Epithelial cell of proximal tubule (primary cell): ENCODE measurements at regions not wholly inside any gene's neighbourhood (a gene's known extent, or its start where the extent isn't known, plus 50 kb on each side); places are given as distances from the start of the nearest gene placed in this dataset.

Source experiments
- DNase-seq: peaks from one replicate; pipeline ENCODE4 v3.0.0-alpha.2; 2011; ENCODE audit warnings: low read depth
- H3K4me3 ChIP-seq: 2 replicates; pipeline ENCODE4 v1.5.1; 2011; ENCODE audit warnings: low read depth, mild to moderate bottlenecking, low read length
- TF ChIP-seq, protein P1 (sequence below): conservative IDR thresholded peaks from 2 replicates; pipeline ENCODE4 v1.5.1; 2012; ENCODE audit warnings: low read depth, mild to moderate bottlenecking, low read length

DNA sequence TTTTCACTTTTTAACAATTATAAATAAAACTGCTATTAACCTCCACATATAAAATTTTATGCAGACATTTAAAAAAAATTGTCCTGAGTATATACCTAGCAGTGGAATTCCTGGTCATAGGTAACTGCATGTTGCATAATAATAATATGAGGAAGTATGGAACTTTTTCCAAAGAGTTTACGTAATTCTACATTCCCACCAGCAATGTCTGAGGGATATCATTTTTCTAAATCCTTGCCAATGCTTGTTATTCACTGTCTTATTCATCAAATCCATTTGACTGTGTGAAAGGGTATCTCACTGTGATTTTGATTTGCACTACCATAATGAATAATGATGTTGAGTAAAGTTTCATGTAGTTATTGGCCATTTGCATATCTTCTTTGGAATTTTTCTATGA is 393.8 kb downstream of the LRFN5 start:
- TF ChIP-seq, protein P1, sequence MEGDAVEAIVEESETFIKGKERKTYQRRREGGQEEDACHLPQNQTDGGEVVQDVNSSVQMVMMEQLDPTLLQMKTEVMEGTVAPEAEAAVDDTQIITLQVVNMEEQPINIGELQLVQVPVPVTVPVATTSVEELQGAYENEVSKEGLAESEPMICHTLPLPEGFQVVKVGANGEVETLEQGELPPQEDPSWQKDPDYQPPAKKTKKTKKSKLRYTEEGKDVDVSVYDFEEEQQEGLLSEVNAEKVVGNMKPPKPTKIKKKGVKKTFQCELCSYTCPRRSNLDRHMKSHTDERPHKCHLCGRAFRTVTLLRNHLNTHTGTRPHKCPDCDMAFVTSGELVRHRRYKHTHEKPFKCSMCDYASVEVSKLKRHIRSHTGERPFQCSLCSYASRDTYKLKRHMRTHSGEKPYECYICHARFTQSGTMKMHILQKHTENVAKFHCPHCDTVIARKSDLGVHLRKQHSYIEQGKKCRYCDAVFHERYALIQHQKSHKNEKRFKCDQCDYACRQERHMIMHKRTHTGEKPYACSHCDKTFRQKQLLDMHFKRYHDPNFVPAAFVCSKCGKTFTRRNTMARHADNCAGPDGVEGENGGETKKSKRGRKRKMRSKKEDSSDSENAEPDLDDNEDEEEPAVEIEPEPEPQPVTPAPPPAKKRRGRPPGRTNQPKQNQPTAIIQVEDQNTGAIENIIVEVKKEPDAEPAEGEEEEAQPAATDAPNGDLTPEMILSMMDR: no peak
- no peak for DNase-seq
- no peak overlapping the region for H3K4me3 ChIP-seq

DNA sequence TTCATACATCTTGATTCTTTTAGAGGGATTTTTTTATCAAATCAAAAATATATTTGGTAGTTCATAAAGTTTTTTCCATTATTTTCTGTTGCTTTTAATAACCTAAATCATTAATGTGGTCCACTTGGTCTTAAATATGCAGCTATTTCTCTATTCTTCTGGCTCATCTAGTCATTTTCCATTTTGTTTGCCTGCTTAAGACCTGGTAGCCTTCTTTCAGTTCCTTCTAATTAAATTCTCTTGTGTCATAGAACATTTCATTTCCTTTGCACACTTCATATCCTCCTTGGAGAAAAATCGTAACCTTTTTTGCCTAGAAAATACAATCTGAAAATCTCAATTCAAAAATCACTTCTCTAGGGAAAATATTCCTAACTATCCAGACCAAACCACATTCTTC is 387.0 kb downstream of the LRFN5 start:
- no peak overlapping the region for H3K4me3 ChIP-seq
- no peak for DNase-seq
- TF ChIP-seq, protein P1: no peak

DNA sequence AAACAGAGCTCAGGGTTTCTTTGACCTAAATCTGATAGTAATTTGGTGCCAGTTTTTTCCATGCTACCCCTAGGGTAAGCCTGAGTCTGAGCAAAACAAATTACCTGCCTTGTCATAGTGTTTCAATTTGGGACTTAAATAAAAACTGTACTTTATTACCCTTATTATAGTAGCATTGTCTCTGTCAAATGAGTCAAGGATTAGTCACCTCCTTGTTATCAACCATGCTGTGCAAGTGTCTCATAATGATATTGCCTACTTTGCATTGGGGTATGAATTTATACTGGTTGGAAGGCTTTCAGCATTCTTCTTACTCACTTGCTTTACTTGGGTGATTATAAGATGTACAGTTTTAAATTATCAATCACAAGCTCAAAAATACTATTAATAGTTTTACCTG is 380.0 kb downstream of the LRFN5 start:
- no peak overlapping the region for H3K4me3 ChIP-seq
- no peak for DNase-seq
- TF ChIP-seq, protein P1: no peak

DNA sequence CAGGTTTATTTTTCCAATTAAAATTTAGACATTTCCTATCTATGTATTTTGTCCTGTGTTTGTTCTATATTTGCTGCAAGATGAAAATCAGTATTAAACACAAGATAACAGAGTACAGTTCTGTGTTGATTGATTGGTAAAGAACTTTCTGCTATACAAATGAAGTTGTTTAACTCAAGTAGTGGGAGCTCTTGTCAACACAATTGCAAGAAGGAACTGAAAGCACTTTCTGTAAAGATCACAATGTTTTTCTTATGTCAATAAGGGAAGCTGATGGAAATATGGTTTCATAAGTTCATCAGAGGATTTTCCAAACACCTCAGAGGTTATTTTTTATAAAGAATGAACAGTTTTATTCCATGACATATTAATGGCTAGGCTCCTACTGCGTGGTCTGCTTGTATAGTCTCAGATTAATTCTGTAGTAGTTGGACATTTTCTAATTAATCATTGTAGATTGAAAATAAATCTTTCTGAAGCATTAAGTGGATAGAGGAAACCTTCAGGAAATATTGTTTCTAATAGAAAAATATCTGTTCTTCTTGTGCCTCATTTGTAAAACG is 379.5 kb downstream of the LRFN5 start:
- no peak overlapping the region for H3K4me3 ChIP-seq
- DNase-seq: no peak
- TF ChIP-seq, protein P1: no peak

DNA sequence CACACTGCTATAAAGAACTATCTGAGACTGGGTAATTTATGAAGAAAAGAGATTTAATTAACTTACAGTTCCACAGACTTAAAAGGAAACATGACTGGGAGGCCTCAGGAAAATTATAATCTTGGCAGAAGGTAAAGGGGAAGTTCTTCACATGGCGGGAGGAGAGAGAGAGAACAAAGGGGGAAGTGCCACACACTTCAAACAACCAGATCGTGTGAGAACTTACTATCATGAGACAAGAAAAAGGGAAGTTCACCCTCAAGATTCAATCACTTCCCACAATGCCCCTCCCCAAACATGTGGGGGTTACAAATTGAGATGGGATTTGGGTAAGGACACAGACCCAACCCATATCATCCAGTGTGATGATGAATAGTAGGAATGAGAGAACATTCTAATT is 366.5 kb downstream of the LRFN5 start:
- TF ChIP-seq, protein P1: no peak
- DNase-seq: no peak
- no peak overlapping the region for H3K4me3 ChIP-seq

DNA sequence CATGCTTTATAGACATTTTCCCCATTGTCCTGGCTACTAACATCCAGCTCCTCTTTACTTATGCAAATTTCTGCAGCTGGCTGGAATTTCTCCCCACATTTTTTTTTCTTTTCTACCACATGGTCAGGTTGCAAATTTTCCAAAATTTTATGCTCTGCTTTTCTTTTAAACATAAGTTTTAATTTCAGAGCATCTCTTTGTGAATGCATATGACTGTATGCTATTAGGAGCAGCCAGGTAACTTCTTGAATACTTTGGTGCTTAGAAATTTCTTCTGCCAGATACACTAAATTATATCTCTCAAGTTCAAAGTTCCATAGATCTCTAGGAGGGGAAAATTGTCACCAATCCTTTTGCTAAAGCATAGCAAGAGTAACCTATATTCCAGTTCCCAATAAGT is 365.9 kb downstream of the LRFN5 start:
- DNase-seq: no peak

DNA sequence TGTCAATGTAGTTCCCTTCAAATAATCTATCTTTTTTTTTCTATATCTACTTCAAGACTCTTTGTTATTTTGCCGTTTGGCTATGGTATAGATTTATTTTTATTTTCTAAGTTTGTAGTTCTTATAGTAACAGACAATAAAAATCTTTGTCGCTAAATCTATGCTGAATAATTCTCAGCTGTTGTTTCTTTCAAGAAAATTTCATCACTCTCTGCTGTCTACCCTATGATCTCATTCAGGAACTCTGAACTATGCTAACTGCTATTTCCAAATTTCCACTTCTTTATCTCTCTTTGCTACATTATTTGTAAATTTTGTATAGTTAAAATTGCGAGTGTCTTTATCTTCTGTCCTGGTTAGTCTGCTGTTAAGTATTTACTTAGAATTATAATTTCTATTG is 353.6 kb downstream of the LRFN5 start:
- DNase-seq: no peak
- no peak overlapping the region for H3K4me3 ChIP-seq
- TF ChIP-seq, protein P1: no peak

More for the DNA sequence above, 365.9 kb downstream of the LRFN5 start:
- TF ChIP-seq, protein P1: no peak
- no peak overlapping the region for H3K4me3 ChIP-seq
